HCT116 (cell line): ENCODE measurements at regions not wholly inside any gene's neighbourhood (a gene's known extent, or its start where the extent isn't known, plus 50 kb on each side); places are given as distances from the start of the nearest gene placed in this dataset.

Experiments
- CTCF ChIP-seq, 3 experiments: fragments of 200-600 bp in 1 of 3; sonication (generic) in 1 of 3; IDR thresholded peaks in 2 of 3; conservative IDR thresholded peaks in 1 of 3; 2 replicates each; pipeline ENCODE4 v1.5.1; 2012 to 2017; ENCODE audit warnings: low read depth in 2 of 3, low read length in 2 of 3, antibody characterized with exemption in 1 of 3, borderline replicate concordance in 1 of 3, control low read depth in 1 of 3, mild to moderate bottlenecking in 1 of 3, mixed read lengths in 1 of 3, mixed run types in 1 of 3, moderate library complexity in 1 of 3; ENCODE audit not compliant: insufficient read depth in 1 of 3
- ELF1 ChIP-seq: IDR thresholded peaks from 2 replicates; pipeline ENCODE4 v1.6.1; 2012; ENCODE audit warnings: low read depth, borderline replicate concordance
- POLR2AphosphoS5 ChIP-seq: IDR thresholded peaks from 2 replicates; pipeline ENCODE4 v1.6.1; 2011; ENCODE audit warnings: mild to moderate bottlenecking, low read depth, low read length, moderate library complexity
- SIN3A ChIP-seq: IDR thresholded peaks from 2 replicates; pipeline ENCODE4 v1.6.1; 2012; ENCODE audit warnings: low read depth

GRCh38 chr11:96579656-96580055 lies 189.8 kb downstream of the JRKL start:
- TF ChIP-seq SIN3A: no peak
- no peak for TF ChIP-seq CTCF (IDR thresholded peaks at IDR 0.05 in 2 of 3, conservative IDR thresholded peaks at IDR 0.05 in 1 of 3; ENCODE audit: borderline replicate concordance in 1 of 3, insufficient read depth in 1 of 3, low read depth in 2 of 3, low read length in 2 of 3)
- TF ChIP-seq POLR2AphosphoS5: no peak
- TF ChIP-seq ELF1: no peak
